ENCODE measurements at regions not wholly inside any gene's neighbourhood (a gene's known extent, or its start where the extent isn't known, plus 50 kb on each side); places are given as distances from the start of the nearest gene placed in this dataset.

- peaks cover 1% of the 10 kb centered on the region for H3K4me1 Mint-ChIP-seq (ENCODE audit: low read depth)
- H3K9me3 Mint-ChIP-seq, result peaks cover 3% of the 10 kb centered on the region; the same call in 1 of the 2 replicates
- TF ChIP-seq, protein P1, sequence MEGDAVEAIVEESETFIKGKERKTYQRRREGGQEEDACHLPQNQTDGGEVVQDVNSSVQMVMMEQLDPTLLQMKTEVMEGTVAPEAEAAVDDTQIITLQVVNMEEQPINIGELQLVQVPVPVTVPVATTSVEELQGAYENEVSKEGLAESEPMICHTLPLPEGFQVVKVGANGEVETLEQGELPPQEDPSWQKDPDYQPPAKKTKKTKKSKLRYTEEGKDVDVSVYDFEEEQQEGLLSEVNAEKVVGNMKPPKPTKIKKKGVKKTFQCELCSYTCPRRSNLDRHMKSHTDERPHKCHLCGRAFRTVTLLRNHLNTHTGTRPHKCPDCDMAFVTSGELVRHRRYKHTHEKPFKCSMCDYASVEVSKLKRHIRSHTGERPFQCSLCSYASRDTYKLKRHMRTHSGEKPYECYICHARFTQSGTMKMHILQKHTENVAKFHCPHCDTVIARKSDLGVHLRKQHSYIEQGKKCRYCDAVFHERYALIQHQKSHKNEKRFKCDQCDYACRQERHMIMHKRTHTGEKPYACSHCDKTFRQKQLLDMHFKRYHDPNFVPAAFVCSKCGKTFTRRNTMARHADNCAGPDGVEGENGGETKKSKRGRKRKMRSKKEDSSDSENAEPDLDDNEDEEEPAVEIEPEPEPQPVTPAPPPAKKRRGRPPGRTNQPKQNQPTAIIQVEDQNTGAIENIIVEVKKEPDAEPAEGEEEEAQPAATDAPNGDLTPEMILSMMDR (IDR thresholded peaks at IDR 0.05), result no peak
- peaks cover 4% of the 10 kb centered on the region for H3K36me3 Mint-ChIP-seq (ENCODE audit: low read depth)
- H3K27me3 Mint-ChIP-seq (ENCODE audit: insufficient read depth), result peaks cover 2% of the 10 kb centered on the region; the same call in 1 of the 2 replicates
- no peak overlapping the region for H3K27ac Mint-ChIP-seq
- no peak overlapping the region for H3K4me3 Mint-ChIP-seq
- no peak for DNase-seq
Observed at GRCh38 chr2:212921711-212922110, 229.7 kb downstream of the IKZF2 start.

- no peak overlapping the region for H3K27ac Mint-ChIP-seq
Observed at GRCh38 chr2:212921061-212921460, 230.4 kb downstream of the IKZF2 start.

DNA sequence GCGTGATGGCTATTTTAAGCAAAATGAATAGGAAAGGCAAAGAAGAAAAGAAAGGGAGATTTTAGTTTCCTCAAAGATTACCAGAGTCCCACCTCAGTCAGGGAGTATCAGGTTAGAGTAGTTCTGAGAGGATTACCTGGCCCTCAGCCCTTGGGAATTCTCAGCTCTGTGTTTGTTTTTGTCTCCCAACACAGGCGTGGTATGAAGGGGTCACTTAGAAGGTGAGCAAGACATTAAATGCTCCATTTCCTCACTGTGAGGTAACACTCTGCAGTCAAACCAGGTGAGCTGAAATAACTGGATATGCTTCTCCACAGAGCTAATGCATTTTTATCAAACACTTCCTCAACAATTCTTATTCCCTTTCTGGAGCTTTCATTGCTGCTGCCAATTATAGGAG lies 232.2 kb downstream of the IKZF2 start:
- Mint-ChIP-seq H3K9me3 (no peaks in the 10 kb centered on the region), H3K27me3 (ENCODE audit: insufficient read depth) (peaks cover 2% of the 10 kb centered on the region; the same call in 1 of the 2 replicates), H3K4me1 (ENCODE audit: low read depth) (peaks cover 14% of the 10 kb centered on the region), H3K27ac (no peak overlapping the region), H3K36me3 (ENCODE audit: low read depth) (no peaks in the 10 kb centered on the region), H3K4me3 (no peak overlapping the region)
- TF ChIP-seq, protein P1 (IDR thresholded peaks at IDR 0.05), result no peak
- no peak for DNase-seq

More at GRCh38 chr2:212921061-212921460, 230.4 kb downstream of the IKZF2 start:
- no peak for DNase-seq
- H3K4me3 Mint-ChIP-seq, result no peak overlapping the region
- peaks cover 2% of the 10 kb centered on the region; the same call in 1 of the 2 replicates for H3K27me3 Mint-ChIP-seq (ENCODE audit: insufficient read depth)
- TF ChIP-seq, protein P1 (IDR thresholded peaks at IDR 0.05), result no peak
- H3K36me3 Mint-ChIP-seq (ENCODE audit: low read depth), result peaks cover 4% of the 10 kb centered on the region
- H3K4me1 Mint-ChIP-seq (ENCODE audit: low read depth), result no peaks in the 10 kb centered on the region
- peaks cover 3% of the 10 kb centered on the region; the same call in 1 of the 2 replicates for H3K9me3 Mint-ChIP-seq

DNA sequence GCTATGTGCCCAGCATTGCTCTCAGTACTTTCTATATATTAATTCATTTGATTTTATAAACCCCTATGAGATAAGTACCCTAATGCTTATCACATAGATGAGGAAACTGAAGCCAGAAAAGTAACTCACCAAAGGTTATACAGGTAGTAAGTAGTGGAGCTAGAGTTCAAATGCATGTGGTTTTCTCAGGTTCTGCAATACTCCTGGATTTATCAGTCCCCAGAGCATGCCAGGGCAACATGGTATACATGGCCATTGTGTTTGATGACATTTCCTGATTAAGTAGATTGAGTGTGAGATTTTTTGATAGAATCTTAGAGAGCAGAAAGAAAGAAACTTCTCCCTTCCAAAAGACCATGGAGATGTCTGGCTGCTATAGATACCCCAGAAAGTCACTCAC lies 233.1 kb downstream of the IKZF2 start:
- TF ChIP-seq, protein P1 (IDR thresholded peaks at IDR 0.05), result no peak
- H3K4me3 Mint-ChIP-seq, result no peak overlapping the region
- no peak overlapping the region for H3K27ac Mint-ChIP-seq
- H3K9me3 Mint-ChIP-seq, result no peaks in the 10 kb centered on the region
- peaks cover 2% of the 10 kb centered on the region; the same call in 1 of the 2 replicates for H3K27me3 Mint-ChIP-seq (ENCODE audit: insufficient read depth)
- H3K4me1 Mint-ChIP-seq (ENCODE audit: low read depth), result peaks cover 23% of the 10 kb centered on the region
- DNase-seq, result no peak
- H3K36me3 Mint-ChIP-seq (ENCODE audit: low read depth), result no peaks in the 10 kb centered on the region

- Mint-ChIP-seq H3K4me1 (ENCODE audit: low read depth) (peaks cover 50% of the 10 kb centered on the region), H3K27ac (peak overlapping the region; percentile 95), H3K27me3 (ENCODE audit: insufficient read depth) (peaks cover 2% of the 10 kb centered on the region; the same call in 1 of the 2 replicates), H3K9me3 (no peaks in the 10 kb centered on the region), H3K4me3 (peak overlapping the region; percentile 49), H3K36me3 (ENCODE audit: low read depth) (no peaks in the 10 kb centered on the region)
- TF ChIP-seq, protein P1 (IDR thresholded peaks at IDR 0.05), result no peak
- no peak for DNase-seq
Observed at GRCh38 chr2:212915121-212915782, 236.2 kb downstream of the IKZF2 start.

All from HFFc6 (cell line).